ENCODE measurements at regions not wholly inside any gene's neighbourhood (a gene's known extent, or its start where the extent isn't known, plus 50 kb on each side); places are given as distances from the start of the nearest gene placed in this dataset.

GRCh38 chr1:177786176-177786745 lies 183.6 kb downstream of the SEC16B start:
- DNase-seq = no peak

GRCh38 chr1:177784936-177785335 lies 184.9 kb downstream of the SEC16B start:
- no peak for DNase-seq

DNA sequence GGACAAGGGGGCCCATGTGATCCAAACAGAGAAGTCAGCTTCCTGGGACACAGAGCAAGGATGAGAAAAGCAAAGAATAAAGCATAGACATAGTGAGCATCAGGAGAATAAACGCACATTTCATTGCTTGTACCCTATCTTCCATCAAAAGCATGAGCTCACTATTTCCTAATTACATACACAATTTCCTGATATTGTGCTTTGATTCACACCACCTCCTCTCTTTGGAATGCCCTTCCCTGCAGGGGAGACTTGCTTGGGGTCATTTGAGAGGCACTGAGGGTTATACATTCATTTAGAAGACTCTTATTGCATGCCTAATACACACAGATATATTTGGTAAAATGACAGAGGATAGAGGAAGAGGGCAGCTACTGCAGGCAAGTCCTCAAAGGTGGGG lies 185.4 kb downstream of the SEC16B start:
- DNase-seq = no peak

DNA sequence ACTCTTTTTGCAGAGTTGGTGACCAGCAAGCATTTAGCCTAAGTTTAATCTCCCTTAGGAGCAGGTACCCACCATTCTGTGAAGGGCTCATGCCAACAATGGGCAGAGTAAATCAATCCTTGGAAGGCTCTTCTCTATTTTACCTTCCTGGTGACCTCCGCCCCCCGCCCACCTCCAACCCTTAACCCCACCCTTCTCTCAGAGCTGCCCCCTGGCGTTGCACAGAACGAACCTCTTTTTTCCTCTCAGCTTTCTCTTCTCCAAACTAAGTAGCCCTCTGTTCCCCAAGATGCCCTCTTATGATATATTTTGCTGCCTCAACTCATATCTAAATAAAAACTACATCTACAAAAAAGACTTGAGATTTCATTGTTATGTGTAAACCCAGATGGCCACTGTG lies 186.8 kb downstream of the SEC16B start:
- no peak for DNase-seq

- DNase-seq = no peak
Observed at GRCh38 chr1:177780096-177780700, 189.7 kb downstream of the SEC16B start.

- no peak for DNase-seq
Observed at GRCh38 chr1:177779166-177779965, 190.5 kb downstream of the SEC16B start.

- DNase-seq = no peak
Observed at GRCh38 chr1:177775924-177776323, 193.9 kb downstream of the SEC16B start.

- DNase-seq = no peak
Observed at GRCh38 chr1:177772386-177772960, 197.4 kb downstream of the SEC16B start.

GRCh38 chr1:177771688-177772087 lies 198.2 kb downstream of the SEC16B start:
- DNase-seq = no peak

DNA sequence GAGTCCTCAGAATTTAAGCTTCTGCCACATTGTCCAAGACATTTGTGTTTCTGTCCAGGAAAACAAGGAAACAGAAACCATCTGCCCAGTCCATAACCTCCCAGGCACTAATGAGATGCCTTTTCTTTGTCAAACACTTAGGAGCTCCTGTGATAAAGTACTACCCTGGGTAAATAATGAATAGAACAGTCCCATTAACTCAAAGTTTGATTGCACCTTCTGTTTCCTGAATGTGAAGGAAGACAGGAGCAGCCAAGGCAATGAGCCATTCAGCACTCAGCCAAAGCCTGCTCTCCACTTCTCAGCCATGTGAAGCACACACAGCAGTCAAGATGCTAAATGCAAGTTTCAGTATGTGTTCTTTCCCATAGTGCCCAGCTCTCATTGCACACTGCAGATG lies 199.8 kb downstream of the SEC16B start:
- no peak for DNase-seq

GRCh38 chr1:177755851-177756560 lies 213.9 kb downstream of the SEC16B start:
- no peak for DNase-seq

DNA sequence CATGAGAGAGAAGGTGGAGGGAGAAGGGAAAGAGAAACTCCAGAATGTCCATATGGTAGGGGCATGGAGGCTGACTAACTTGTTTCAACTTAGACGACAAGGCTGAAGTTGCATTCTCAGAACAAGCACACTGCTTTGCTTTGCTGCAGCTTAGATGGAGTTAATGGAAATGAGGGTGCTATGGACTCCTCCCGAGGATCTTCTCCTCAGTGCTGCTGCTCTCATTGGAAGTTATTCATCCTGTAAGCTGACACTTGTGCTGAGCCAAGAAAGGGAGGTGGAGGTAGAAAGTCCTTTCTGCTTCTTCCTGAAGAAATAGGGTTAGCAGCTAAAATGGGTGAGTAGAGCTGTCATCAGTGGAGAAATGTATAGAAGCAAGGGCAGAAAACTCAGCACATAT lies 215.3 kb downstream of the SEC16B start:
- no peak for DNase-seq

- no peak for DNase-seq
Observed at GRCh38 chr1:177753655-177754054, 216.2 kb downstream of the SEC16B start.

DNA sequence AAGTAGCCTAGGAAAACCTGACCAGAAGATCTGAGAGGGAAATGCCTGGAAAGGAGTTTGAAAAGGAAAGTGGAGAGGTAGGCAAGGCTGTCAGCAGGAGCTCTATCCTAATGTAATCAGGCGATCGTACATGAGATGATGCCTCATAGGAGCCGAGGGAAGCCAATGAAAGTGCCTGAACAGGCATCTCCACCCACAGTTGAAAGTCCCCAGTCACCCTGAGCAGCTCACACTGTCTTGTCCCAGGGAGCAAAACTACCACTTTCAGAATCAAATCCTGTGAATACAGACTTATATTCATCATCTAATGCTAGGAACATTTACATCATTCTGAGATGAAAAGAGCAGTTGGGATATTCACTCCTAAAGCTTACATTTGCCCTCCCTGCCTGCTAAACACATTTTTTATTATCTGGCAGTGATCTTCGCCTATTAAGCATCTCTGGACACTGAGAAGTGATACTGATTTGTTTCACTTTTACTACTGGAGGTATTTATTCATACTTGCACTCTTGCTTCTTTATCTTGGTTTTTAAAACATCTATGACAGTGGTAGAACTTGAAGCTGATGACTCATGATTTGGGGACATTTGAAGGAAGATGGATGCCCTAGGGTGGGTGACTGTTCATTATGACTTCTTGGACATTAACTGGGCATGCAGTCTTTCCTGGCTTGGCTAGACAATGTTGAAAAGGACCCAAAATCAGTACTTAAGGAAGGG lies 221.6 kb downstream of the SEC16B start:
- no peak for DNase-seq

DNA sequence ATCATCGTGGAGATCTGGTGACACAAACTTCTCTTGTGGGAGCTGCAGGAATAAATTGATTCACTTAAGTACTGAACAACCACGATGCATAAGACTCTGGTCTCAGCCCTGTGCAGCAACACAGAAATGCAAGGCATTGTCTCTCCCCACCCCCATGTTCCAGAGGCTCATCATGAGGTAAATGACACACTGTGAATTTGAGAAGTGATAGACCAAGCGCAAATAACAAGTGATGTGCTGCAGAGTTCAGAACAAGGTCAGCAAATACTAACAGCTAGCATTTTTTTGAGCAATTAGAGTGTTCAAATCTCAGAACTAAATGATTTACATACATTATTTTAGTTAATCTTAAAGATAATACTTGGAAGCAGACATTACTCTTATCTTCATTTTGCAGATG lies 223.7 kb downstream of the SEC16B start:
- no peak for DNase-seq

GRCh38 chr1:177744906-177745305 lies 225.0 kb downstream of the SEC16B start:
- no peak for DNase-seq

DNA sequence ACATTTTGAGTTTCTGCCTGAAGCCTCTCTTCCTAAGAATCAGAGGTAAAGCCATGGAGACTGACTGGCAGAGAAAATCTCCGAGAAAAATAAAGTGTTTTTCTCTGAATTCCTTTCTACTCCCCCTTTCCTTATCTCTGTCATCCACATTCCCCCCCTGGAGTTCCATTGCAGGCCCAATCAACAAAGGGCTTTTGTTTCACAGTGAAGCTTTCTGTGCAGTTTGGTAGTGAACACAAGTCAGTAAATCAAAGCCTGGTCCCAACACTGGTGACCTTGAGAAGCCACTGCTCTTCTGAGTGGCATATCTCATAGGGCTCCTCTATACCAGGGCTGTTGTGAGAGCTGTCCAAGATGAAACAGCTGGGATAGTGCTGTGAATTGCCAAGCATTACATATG lies 228.4 kb downstream of the SEC16B start:
- DNase-seq = no peak

GRCh38 chr1:177739780-177740179 lies 230.1 kb downstream of the SEC16B start:
- DNase-seq = no peak

DNA sequence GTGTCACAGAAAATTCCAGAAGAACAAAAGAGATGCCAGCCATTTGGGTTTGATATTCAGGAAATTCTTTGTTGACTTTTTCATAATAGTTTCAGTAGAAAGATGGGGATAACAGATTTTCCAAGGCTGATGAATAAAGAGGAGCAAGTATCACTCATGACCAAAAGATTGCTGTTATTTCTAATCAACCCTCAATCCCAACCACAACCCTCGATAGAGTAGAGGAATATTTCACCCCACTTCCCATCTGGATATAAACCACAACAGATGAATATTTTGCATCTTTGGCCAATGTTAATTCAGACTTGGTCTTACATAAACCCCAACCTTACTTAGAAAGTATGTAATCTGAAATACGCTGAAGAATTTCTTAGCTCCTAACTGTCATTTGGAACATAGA lies 232.4 kb downstream of the SEC16B start:
- no peak for DNase-seq

DNA sequence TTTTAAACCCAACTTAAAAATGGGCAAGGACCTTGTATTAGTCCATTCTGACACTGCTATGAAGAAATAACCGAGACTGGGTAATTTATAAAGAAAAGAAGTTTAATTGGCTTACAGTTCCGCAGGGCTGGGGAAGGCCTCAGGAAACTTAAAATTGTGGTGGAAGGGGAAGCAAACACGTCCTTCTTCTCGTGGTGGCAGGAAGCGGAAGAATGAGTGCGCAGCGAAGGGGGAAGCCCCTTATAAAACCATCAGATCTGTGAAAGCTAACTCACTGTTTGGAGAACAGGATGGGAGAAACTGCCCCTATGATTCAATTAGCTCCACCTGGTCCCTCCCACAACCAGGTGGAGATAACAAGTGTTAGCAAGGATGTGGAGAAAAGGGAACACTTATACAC lies 237.7 kb downstream of the SEC16B start:
- DNase-seq = no peak

DNA sequence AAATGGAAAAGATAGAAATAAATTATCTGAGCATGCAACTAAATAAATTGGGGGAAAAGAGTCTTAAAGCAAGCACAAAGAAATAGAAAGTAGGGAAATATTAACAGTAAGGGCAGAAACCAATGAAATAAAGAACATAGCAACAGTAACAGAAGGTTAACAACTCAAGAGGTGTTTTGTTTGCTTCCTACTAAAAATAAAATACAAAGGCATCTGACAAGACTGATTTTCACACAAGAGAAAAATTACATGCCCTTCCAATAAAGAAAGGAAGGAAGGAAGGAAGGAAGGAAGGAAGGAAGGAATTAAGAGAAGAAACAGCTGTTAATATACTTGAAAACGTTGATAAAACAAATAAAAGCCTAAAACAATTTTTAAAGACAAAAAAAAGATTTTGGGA lies 240.2 kb downstream of the SEC16B start:
- no peak for DNase-seq

DNA sequence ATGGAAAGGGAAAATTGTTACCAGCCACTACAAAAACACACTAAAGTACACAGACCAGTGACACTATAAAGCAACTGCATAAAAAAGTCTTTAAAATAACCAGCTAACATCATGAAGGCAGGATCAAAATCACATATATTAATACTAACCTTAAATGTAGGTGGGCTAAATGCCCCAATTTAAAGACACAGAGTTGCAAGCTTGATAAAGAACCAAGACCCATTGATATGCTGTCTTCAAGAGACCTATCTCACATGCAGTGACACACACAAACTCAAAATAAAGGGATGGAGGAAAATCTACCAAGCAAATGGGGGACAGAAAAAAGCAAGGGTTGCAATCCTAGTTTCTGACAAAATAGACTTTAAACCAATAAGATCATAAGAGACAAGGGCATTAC lies 246.3 kb downstream of the SEC16B start:
- no peak for DNase-seq

Measured in inflammatory macrophage (primary cell).